ENCODE measurements at regions not wholly inside any gene's neighbourhood (a gene's known extent, or its start where the extent isn't known, plus 50 kb on each side); places are given as distances from the start of the nearest gene placed in this dataset.
"Not testable (repeated sequence)": the region's sequence is repeated elsewhere in the genome, so short reads cannot be mapped to it uniquely, and the experiment has no call there.

DNA sequence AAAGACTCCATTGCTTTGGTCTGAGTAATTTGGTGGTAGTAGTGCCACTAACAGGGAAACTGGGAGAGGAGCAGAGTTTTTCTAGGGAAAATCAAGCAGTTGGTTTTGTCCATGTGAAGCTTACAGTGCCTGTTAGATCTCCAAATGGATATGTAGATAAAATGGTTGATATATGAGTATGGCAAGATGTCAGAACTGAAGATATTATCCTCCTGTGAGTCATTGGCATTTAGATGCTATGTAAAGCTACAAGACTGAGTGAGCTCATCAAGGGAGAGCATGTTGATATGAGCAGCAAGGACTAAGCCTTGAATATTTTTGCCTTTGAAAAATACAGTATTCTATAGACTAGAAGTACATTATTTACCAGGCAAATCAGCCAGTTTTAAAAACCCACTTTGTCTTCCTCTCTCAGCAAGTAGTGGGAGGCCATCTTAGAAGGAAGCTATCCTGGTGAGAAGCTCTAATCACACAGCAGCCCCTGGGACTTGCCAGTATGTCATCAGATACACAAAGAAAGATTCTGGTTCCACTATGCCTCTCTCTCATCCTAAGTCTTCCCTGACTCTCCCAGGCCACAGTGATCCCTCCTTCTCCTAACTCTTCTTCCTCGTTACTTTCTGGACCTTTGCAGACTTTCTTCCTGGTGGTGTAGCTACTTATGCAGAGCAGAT, 77.4 kb upstream of the ANKRD28 start:
- no peak for TF ChIP-seq EZH2 (IDR thresholded peaks at IDR 0.05)
- Histone ChIP-seq H3K4me3 (no peak overlapping the region), H3K36me3 (ENCODE audit: insufficient read depth, low read length) (no peaks in the 10 kb centered on the region), H3K9ac (ENCODE audit: insufficient read length) (no peak overlapping the region), H3K27ac (no peak overlapping the region), H3K9me3 (ENCODE audit: low read depth, low read length) (no peaks in the 10 kb centered on the region)
- DNase-seq (ENCODE audit: low read depth, low spot score): no peak

DNA sequence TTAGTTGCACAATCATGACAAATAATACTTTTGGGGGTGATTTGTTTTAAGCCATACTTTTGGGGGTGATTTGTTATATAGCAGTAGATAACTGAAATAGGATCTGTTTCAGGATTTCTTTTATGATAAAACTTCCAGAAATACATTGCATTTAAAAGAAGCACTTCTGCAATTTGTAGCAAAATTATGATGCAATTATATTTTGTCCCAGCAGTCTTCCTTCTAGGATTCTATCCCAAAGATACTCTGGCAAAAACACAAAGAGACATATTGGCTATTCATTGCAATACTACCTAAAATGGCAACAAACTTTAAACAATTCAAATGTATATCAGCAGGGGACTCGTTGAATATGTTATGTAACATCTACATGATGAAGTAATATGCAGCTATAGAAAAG, 78.9 kb upstream of the ANKRD28 start:
- TF ChIP-seq FOXP2 (optimal IDR thresholded peaks at IDR 0.05; ENCODE audit: control extremely low read depth, extremely low read length, insufficient read depth): no peak
- no peak for TF ChIP-seq EZH2 (IDR thresholded peaks at IDR 0.05)
- TF ChIP-seq POLR2AphosphoS5 (IDR thresholded peaks at IDR 0.05; ENCODE audit: borderline replicate concordance, low read depth, low read length): no peak
- no peak for DNase-seq (ENCODE audit: low read depth, low spot score)

DNA sequence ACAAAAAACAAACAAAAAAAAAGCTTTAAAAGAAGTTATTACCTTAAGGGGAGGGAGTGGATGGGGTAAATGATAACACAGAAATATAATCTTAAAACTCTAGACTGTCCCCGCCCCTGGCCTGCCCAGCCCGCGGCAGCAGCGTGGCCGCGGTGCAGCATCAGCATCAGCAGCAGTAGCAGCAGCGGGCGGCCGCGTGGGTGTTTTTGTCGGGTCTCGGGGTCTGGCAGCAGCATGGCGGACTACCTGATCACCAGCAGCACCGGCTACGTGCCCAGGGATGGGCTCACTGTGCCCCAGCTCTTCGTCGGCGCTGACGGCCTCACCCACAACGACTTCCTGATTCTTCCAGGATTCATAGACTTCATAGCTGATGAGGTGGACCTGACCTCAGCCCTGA, 80.0 kb upstream of the ANKRD28 start:
- H3K4me3 ChIP-seq: no peak overlapping the region
- DNase-seq (ENCODE audit: low read depth, low spot score): no peak
- no peak for TF ChIP-seq EZH2 (IDR thresholded peaks at IDR 0.05)
- TF ChIP-seq POLR2AphosphoS5 (IDR thresholded peaks at IDR 0.05; ENCODE audit: borderline replicate concordance, low read depth, low read length): no peak
- TF ChIP-seq FOXP2 (optimal IDR thresholded peaks at IDR 0.05; ENCODE audit: control extremely low read depth, extremely low read length, insufficient read depth): no peak
- no peak overlapping the region for H3K9ac ChIP-seq (ENCODE audit: insufficient read length)
- H3K36me3 ChIP-seq (ENCODE audit: insufficient read depth, low read length): no peaks in the 10 kb centered on the region
- H3K9me3 ChIP-seq (ENCODE audit: low read depth, low read length): no peaks in the 10 kb centered on the region
- H3K27ac ChIP-seq: no peak overlapping the region

More for the DNA sequence above, 78.9 kb upstream of the ANKRD28 start:
- no peaks in the 10 kb centered on the region for H3K9me3 ChIP-seq (ENCODE audit: low read depth, low read length)
- H3K36me3 ChIP-seq (ENCODE audit: insufficient read depth, low read length): no peaks in the 10 kb centered on the region
- no peak overlapping the region for H3K27ac ChIP-seq
- H3K9ac ChIP-seq (ENCODE audit: insufficient read length): no peak overlapping the region
- H3K4me3 ChIP-seq: no peak overlapping the region

GRCh38 chr3:15879787-15880186, 82.0 kb upstream of the ANKRD28 start:
- not testable (repeated sequence) for H3K9me3 ChIP-seq (ENCODE audit: low read depth, low read length)

GRCh38 chr3:15882577-15882976, 84.8 kb upstream of the ANKRD28 start:
- no peak overlapping the region for H3K27ac ChIP-seq
- no peaks in the 10 kb centered on the region for H3K36me3 ChIP-seq (ENCODE audit: insufficient read depth, low read length)
- H3K9me3 ChIP-seq (ENCODE audit: low read depth, low read length): no peaks in the 10 kb centered on the region
- TF ChIP-seq EZH2 (IDR thresholded peaks at IDR 0.05) (no peak), POLR2AphosphoS5 (IDR thresholded peaks at IDR 0.05; ENCODE audit: borderline replicate concordance, low read depth, low read length) (no peak), FOXP2 (optimal IDR thresholded peaks at IDR 0.05; ENCODE audit: control extremely low read depth, extremely low read length, insufficient read depth) (no peak)
- no peak overlapping the region for H3K4me3 ChIP-seq
- DNase-seq (ENCODE audit: low read depth, low spot score): no peak
- no peak overlapping the region for H3K9ac ChIP-seq (ENCODE audit: insufficient read length)

More at GRCh38 chr3:15879787-15880186, 82.0 kb upstream of the ANKRD28 start:
- not testable (repeated sequence) for H3K4me3 ChIP-seq; H3K27ac ChIP-seq; H3K9ac ChIP-seq (ENCODE audit: insufficient read length); DNase-seq (ENCODE audit: low read depth, low spot score); H3K36me3 ChIP-seq (ENCODE audit: insufficient read depth, low read length)

- no peak for DNase-seq (ENCODE audit: low read depth, low spot score)
- Histone ChIP-seq H3K9me3 (ENCODE audit: low read depth, low read length) (no peaks in the 10 kb centered on the region), H3K36me3 (ENCODE audit: insufficient read depth, low read length) (no peaks in the 10 kb centered on the region), H3K9ac (ENCODE audit: insufficient read length) (no peak overlapping the region), H3K4me3 (no peak overlapping the region), H3K27ac (no peak overlapping the region)
- TF ChIP-seq FOXP2 (optimal IDR thresholded peaks at IDR 0.05; ENCODE audit: control extremely low read depth, extremely low read length, insufficient read depth) (no peak), EZH2 (IDR thresholded peaks at IDR 0.05) (no peak), POLR2AphosphoS5 (IDR thresholded peaks at IDR 0.05; ENCODE audit: borderline replicate concordance, low read depth, low read length) (no peak)
Measured at GRCh38 chr3:15884132-15884531, 86.4 kb upstream of the ANKRD28 start.

DNA sequence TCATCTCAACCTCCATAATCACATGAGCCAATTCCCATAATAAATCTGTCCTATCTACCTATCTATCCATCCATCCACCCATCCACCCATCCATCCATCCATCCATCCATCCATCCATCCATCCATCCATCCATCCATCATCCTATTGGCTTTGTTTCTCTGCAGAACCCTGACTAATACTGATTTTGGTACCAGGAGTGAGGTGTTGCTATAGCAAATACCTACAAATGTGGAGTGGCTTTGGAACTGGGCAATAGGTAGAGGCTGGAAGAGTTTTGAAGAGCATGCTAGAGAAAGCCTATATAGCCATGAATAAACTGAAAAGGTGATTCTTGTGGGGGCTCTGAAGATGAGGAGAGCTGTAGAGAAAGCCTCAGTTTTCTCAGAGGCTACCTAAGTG, 88.7 kb upstream of the ANKRD28 start:
- no peak for TF ChIP-seq EZH2 (IDR thresholded peaks at IDR 0.05)
- no peak for TF ChIP-seq FOXP2 (optimal IDR thresholded peaks at IDR 0.05; ENCODE audit: control extremely low read depth, extremely low read length, insufficient read depth)
- no peak for TF ChIP-seq POLR2AphosphoS5 (IDR thresholded peaks at IDR 0.05; ENCODE audit: borderline replicate concordance, low read depth, low read length)
- Histone ChIP-seq H3K9ac (ENCODE audit: insufficient read length) (no peak overlapping the region), H3K4me3 (no peak overlapping the region), H3K36me3 (ENCODE audit: insufficient read depth, low read length) (no peaks in the 10 kb centered on the region), H3K27ac (no peak overlapping the region), H3K9me3 (ENCODE audit: low read depth, low read length) (no peaks in the 10 kb centered on the region)
- DNase-seq (ENCODE audit: low read depth, low spot score): no peak

GRCh38 chr3:15887261-15887660, 89.5 kb upstream of the ANKRD28 start:
- Histone ChIP-seq H3K9me3 (ENCODE audit: low read depth, low read length) (no peaks in the 10 kb centered on the region), H3K27ac (no peak overlapping the region), H3K36me3 (ENCODE audit: insufficient read depth, low read length) (no peaks in the 10 kb centered on the region), H3K4me3 (no peak overlapping the region), H3K9ac (ENCODE audit: insufficient read length) (no peak overlapping the region)
- DNase-seq (ENCODE audit: low read depth, low spot score): no peak
- TF ChIP-seq EZH2 (IDR thresholded peaks at IDR 0.05) (no peak), FOXP2 (optimal IDR thresholded peaks at IDR 0.05; ENCODE audit: control extremely low read depth, extremely low read length, insufficient read depth) (no peak), POLR2AphosphoS5 (IDR thresholded peaks at IDR 0.05; ENCODE audit: borderline replicate concordance, low read depth, low read length) (no peak)

GRCh38 chr3:15889936-15890335, 92.2 kb upstream of the ANKRD28 start:
- H3K9me3 ChIP-seq (ENCODE audit: low read depth, low read length): no peaks in the 10 kb centered on the region
- no peak for DNase-seq (ENCODE audit: low read depth, low spot score)
- no peak overlapping the region for H3K4me3 ChIP-seq
- TF ChIP-seq EZH2 (IDR thresholded peaks at IDR 0.05): no peak
- no peak for TF ChIP-seq FOXP2 (optimal IDR thresholded peaks at IDR 0.05; ENCODE audit: control extremely low read depth, extremely low read length, insufficient read depth)
- no peak for TF ChIP-seq POLR2AphosphoS5 (IDR thresholded peaks at IDR 0.05; ENCODE audit: borderline replicate concordance, low read depth, low read length)
- no peak overlapping the region for H3K9ac ChIP-seq (ENCODE audit: insufficient read length)
- H3K36me3 ChIP-seq (ENCODE audit: insufficient read depth, low read length): no peaks in the 10 kb centered on the region
- H3K27ac ChIP-seq: no peak overlapping the region

Data from SK-N-MC (cell line).